B cell (primary cell): ENCODE measurements at regions not wholly inside any gene's neighbourhood (a gene's known extent, or its start where the extent isn't known, plus 50 kb on each side); places are given as distances from the start of the nearest gene placed in this dataset.

Source experiments
- EZH2 ChIP-seq: IDR thresholded peaks from 2 replicates; pipeline ENCODE4 v1.6.1; 2012; ENCODE audit warnings: borderline replicate concordance, low read depth, mild to moderate bottlenecking, moderate library complexity, low read length; ENCODE audit not compliant: insufficient read depth, poor library complexity, severe bottlenecking
- TF ChIP-seq, protein P1 (sequence below): fragments of 200-600 bp; IDR thresholded peaks from one replicate; pipeline ENCODE4 v1.8.0; 2022; ENCODE audit warnings: antibody characterized with exemption, mild to moderate bottlenecking

DNA sequence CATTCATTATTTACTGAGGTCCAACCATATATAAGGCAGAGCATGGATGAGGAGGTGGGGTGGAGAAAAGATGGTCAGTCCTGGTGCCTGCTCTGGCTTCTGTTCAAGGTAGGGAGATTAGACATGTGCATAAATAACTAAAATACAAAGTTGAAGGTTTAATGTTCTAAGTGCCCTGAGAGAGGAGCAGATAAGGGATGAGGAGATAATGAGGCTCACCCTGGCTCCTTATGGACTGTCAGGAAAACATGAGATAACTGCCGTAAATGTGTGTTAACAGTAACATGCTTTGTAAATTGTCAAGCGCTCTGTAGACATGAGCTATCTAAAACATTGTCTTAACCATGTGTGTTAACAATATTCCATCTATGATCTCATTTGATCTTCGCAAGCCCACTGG, 474.6 kb upstream of the USP24 start:
- TF ChIP-seq, protein P1, sequence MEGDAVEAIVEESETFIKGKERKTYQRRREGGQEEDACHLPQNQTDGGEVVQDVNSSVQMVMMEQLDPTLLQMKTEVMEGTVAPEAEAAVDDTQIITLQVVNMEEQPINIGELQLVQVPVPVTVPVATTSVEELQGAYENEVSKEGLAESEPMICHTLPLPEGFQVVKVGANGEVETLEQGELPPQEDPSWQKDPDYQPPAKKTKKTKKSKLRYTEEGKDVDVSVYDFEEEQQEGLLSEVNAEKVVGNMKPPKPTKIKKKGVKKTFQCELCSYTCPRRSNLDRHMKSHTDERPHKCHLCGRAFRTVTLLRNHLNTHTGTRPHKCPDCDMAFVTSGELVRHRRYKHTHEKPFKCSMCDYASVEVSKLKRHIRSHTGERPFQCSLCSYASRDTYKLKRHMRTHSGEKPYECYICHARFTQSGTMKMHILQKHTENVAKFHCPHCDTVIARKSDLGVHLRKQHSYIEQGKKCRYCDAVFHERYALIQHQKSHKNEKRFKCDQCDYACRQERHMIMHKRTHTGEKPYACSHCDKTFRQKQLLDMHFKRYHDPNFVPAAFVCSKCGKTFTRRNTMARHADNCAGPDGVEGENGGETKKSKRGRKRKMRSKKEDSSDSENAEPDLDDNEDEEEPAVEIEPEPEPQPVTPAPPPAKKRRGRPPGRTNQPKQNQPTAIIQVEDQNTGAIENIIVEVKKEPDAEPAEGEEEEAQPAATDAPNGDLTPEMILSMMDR: no peak
- TF ChIP-seq EZH2: no peak
